Stimulated activated CD8-positive, alpha-beta memory T cell treated with anti-CD3 and anti-CD28 coated beads, Interleukin-7, amount 100 ng/mL, for 1 hour (primary cell): ENCODE measurements at regions not wholly inside any gene's neighbourhood (a gene's known extent, or its start where the extent isn't known, plus 50 kb on each side); places are given as distances from the start of the nearest gene placed in this dataset.
"Not testable (repeated sequence)": the region's sequence is repeated elsewhere in the genome, so short reads cannot be mapped to it uniquely, and the experiment has no call there.

Experiments
- DNase-seq, 2 donors: peaks; one replicate each; pipeline ENCODE4 v3.0.0-alpha.2; 2020; ENCODE audit warnings: low read depth in 2 of 2

DNA sequence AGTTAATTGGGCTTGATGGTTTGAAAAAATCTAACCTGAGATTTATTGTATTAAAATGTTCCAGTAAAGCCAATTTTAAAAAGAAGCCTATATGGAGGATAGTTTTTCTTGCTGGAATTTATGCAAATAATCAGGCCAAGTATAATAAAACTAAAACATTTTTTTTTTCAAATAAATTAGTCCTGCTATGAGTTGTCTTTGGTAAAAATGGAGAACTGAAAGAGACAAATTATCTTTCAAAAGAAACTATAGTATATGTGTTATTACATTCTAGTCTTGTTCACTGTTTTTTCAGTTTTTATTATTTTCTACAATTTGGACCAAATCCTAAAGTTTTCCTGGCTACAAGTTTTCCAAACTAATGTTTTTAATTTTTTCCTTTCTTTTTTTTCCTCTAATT is 468.9 kb downstream of the UQCRFS1 start:
- DNase-seq, result no peak

DNA sequence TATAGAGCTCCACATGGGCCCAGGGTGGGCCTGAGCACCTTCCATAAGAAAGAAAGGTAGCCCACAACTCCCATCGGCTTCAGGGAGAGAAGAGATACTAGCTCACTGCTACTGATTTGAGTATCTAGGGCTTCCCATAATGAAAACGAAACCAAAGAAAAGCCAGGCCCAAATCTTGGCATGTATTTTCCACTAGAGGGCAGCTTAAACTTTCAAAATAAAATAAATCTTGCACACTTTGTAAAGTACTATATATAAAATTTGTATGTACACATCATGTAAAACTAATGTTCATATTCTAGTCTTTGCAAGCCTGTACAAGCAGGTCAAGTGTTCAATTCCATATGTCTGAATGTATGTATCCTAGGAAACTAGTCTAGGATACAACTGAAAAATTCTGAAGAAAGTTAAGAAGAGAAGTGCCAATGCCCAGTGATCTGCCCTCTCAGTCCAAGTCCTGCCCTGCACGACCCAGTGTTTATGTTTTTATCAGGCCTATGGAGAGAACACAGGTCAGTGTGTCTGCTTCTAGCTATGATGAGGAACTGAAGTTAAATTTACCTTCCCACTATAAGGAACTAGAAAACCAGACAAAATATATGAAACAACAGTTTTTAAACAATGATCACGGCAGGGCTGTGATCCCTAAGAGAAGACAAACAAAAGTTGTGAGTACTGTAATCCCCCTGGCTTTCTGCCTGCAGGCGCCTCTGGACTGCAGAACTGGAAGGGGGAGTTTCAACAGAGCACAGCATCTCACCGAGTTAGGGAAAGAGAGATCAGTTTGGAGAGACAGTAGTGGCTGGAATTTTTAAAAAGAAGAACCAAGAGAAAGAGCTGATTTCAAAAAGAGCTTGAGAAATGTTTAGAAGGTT is 475.7 kb downstream of the UQCRFS1 start:
- DNase-seq, result no peak

DNA sequence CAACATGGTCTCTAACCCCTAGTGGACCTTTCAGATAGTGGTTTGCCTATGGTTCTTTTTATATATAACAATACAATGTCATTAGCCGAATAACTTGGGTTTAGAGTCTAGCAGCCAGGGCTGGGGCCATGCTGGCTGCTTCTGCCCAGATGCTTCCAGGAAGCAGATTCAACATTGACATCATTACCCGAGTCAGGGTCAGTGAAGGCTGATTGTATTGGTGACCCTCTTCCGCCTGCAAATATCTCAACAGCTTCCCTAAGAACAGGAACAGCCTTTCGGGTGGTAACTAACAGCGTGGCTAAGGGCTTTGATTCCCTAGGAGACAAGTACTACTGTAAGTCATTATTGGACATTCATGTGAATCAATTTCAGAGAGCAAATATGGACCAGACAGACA is 476.4 kb downstream of the UQCRFS1 start:
- no peak for DNase-seq

DNA sequence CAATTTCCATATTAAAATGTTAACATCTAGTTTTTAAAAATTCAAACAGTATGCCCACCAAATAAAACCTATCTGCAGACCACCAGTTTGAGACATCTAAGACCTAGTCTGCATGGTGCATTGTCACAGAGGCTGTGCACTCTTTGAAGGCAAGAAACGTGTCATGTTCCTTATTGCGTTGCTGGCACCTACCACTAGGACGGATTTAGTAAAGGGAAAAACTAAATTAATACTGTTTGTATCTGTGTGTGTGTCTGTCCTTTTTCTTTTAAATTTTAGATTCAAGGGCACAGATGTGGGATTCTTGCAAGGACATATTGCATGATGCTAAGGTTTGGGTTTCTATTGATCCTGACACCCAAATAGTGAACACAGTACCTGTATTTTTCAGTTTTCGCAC is 481.4 kb downstream of the UQCRFS1 start:
- DNase-seq, result no peak

DNA sequence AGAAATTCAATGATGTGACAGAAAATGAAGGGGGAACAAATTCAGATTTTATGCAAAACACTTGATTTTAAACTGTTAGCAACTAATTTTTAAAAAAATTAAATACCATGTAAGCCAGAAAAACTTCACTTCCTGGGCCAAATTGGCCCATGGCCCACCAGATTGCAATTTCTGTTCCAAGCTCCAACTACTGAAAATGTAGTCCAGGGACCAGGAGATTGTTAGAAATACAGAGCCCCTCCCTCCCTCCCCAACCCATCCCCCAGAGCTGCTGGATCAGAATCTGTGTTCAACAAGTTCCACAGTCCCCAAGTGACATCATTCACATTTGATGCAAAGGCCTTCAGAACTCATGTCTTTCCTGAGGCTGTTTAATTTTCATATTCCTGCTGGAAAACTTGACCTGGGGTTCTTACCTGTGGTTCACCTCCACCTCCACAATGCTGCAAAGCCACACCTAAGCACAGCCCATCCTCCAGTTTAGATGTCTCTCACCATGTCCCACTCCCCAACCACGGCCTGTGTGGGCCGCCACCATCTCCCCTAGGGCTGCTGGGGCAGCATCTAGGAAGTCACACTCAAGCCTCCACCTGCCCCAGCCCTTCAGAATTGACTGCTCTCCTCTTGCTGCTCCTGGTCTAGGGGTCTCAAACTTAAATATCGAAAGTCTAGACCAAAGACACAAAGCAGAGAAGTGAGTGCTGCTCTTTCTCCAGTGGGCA is 482.0 kb downstream of the UQCRFS1 start:
- no peak for DNase-seq

DNA sequence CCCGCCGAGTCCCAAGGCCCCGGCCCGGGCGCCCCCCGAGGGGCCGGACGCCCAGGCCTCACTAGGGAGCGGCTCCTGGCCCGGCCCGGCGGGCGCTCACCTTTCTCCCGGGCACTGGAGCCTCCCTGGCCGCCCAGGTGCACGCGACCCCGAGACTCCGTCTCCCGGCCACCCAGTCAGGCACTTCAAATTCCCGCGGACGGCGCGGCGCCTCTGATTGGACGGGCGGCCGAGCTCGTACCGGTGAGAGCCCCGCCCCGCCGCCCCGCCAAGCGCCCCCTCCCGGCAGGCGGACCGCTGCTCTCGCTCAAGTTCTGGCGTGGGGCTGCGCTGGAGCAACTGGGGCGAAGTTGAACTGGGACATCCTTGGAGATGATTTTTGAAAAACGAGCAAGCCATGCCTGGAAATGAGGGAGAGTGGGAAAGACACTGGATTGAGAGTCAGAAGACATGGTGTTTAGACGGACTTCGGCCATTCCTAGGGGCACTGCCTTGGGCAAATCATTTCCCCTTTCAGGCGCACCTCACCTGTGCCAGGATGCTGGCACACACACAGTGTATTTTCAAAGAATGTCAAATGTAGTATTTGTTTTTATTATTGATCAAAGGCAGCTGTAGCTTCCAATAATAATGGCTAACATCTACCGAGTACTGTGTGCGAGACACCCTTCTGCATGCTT is 485.3 kb downstream of the UQCRFS1 start:
- DNase-seq, result no peak

DNA sequence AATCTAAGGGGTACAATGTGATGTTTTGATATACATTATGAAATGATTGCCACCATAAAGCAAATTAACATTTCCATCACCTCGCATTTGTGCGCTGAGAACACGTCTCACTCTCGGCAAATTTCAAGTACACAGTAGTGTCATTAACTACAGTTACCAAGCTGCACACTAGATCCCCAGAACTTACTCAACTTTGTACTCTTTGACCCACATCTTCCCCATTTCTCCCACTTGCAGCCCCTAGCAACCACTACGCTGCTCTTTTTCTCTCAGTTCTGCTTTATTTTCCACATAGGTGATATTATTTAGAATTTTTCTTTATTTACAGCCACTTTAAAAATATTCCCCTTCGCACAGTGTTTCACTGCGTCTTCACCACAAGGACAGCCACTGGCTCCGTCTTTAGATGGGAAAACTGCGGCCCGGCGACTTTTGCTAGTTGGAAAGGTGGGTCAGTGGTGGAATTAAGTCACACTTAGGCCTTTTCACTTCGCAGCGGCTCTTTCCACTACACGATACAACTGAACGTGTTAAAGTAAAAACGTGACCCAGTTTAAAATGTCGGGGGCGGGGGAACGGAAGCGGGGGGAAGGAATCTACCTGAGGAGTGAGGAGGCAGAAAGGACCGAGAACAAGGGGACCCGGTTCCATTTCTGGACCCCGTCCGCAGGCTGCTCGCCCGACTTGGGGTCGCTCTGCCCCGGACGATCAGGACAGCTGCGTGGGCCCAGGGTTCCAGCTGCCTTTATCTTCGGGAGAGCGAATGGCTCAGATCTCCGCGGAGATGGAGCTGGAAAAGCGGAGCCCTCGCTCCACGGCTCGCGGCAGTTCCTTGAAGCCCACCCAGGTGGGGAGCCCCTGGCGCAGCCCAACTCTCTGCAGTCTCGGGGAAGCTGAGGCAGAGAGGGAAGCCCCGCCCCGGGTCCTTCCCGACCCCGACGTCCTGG is 486.1 kb downstream of the UQCRFS1 start:
- no peak for DNase-seq

DNA sequence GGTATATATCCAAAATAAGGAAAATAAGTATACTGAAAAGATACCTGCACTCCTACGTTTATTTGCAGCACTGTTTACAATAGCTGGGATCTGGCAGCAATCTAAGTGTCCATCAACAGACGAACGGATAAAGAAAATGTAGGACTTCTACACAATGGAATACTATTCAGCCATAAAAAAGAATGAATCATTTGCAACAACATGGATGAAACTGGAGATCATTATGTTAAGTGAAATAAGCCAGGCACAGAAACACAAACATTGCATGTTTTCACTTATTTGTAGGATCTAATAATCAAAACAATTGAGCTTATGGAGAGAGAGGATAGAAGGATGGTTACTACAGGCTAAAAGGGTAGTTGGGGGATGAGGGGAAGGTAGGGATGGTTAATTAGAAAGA is 494.0 kb downstream of the UQCRFS1 start:
- no peak for DNase-seq

DNA sequence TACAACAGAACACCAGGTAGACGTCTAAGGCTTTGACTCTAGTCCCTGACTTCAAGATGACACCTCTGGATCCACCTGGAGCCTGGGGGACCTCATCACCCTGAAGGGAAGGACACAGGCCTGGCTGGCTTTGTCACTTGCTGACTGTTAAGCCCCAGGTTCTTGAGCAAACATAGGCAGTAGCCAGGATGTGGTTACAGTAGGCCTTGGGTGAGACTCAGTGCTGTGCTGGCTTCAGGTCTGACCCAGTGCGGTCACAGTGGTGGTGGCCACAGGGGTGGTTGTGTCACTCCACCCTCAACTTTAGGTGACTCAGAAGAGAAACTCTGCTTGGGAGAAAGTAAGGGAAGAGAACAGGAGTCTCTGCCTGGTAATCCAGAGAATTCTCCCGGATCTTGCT is 497.8 kb downstream of the UQCRFS1 start:
- DNase-seq, result peak in 1 of 2 donors; percentile 2

DNA sequence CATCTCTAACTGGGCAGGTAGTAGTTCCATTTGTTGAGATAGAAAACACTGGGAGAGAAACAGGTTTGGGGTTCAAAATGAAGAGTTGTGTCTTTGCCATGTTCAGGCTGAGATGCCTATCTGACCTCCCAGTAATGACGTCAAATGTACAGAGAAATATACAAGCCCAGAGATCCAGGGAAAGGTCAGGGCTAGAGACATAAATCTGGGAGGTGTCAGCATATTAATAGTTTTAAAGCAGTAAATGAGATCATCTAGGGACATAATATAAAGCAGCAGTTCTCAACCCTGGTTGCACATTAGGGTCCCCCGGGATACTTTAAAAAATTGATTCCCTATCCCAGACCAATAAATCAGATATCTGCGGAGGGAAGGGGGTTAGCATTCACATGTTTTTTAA is 501.5 kb downstream of the UQCRFS1 start:
- no peak for DNase-seq

DNA sequence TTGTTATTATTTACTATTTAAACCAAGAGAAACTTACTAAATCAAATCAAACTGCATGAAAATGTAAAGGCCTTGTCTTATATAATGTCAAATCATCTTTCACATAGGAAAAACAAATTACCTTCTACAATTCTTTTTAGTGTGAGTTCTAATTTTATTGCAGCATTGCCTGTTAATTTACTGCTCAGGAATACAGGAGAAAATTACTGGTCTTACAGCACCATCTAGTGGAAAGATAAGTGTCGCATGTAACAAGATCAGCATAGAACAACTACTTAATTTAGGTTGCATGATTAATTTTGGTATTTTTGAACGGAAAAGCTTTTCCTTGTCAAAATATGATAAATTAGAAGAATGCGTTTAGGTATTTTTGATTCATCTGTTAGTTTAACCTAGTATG is 502.7 kb downstream of the UQCRFS1 start:
- DNase-seq, result no peak

DNA sequence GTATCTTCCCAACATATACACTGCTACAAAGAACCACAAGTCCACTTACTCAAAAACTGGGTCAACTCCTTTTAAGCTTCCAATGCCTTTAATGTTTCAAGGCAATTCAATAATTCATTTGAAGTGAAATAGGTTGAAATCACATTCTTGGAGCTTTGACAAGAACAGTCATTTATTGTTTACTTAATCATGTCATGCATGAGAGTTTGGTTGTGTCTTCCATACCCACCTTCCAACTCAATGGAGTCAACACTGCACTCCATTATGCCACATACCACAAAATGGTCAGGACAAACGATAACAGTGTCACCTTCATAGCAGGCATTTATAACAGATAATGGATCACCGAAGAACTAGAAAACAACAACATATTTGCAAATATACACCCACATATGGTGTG is 506.3 kb downstream of the UQCRFS1 start:
- DNase-seq, result no peak

DNA sequence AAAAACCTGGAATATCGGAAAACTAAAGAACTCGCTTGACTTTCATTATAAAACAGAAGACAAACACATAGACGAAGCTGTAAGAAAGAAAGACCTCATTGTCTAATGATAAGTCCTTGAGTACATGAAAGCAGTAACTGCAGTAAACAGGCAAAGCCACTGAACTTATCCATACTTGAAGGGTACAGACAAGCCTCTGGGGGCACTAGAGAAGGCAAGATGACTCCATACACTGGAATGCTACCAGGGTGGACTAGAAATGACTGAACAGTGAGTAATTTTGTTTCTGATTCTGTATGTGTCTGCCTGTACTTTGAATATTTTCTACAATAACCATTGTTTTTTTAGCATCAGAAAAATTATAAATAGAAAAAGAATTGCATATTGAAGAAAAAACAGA is 507.9 kb downstream of the UQCRFS1 start:
- DNase-seq, result no peak

DNA sequence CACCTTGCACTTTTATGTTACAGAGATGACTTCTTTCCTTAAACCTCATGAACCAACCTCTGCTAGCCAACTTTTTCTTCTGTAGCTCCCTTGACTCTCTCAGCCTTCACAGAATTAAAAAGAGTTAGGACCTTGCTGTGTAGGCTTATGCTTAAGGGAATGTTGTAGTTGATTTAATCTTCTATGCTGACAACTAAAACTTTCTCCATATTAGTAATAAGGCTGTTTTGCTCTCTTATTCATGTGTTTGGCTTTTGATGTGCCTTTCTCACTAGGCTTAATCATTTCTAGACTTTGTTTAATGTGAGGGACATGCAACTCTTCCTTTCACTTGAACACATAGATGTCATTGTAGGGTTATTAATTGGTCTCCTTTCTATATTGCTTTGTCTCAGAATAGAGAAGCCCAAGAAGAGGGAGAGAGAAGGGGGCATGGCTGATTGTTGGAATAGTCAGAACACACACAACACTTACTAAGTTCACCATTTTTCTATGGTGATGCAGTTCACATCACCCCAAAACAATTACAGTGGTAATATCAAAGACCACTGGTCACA is 509.5 kb downstream of the UQCRFS1 start:
- no peak for DNase-seq

DNA sequence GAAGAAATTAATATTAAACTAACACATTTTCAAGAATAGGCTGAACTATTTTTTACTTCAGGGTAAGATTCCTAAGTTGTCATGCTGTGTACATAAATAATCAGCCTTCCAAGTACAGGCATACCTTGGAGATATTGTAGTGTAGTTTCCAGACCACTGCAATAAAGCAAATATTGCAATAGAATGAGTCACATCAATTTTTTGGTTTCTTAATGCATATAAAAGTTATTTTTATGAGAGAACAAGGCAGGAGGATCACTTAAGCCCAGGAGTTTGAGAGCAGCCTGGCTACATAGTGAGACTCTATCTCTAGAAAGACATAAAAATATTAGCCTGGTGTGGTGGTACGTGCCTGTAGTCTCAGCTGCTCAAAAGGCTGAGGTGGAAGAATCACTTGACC is 511.5 kb downstream of the UQCRFS1 start:
- DNase-seq, result no peak

DNA sequence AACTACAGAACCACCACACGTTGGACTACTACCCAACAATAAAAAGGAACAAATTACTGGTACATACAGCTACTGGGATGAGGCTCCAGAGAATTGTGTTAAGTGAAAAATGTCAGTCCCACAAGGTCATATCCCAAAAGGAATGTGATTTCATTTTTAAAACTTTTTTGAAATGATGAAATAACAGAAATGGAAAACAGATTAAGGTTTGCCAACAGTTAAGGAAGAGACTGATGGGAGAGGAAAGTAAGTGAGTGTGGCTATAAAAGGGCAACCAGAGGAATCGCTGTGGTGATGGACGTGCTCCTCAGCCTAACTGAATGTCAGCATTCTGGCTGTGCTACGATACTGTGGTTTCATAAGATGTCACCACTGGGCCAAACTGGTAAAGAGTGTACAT is 512.8 kb downstream of the UQCRFS1 start:
- no peak for DNase-seq

DNA sequence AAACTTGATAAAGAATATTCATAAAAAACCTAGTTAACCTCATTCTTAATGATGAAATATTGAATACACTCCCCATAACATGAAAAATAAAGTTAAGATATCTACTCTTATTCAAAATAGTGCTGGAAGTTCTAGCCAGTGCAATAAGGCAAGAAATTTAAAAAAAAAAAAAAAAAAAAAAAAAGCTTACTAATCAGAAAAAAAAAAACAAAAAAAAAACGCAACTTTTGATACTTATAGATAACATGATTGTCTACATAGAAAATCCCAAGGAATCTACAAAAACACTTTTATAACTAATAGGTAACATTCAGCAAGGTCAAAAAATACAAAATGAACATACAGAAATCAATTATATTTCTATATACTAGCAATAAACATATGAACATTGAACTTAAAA is 515.6 kb downstream of the UQCRFS1 start:
- no peak for DNase-seq

DNA sequence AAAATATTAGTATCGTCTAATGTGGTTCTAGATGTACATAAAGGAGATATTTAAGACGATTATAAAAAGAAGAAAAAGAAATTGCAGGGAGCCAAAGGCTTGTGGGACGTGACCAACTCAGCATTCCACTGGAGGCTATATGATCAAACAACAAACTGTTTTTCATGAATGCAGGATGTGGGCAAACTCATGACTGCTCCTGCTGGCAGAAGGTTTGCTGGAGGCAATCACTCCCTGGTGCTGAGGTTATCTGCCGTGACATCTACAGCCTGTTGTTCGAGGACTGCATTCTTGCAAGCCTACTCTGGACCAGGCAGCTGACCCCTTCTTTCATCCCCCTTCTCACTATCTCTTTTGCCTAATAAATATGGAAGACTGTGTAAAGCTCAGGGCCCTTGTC is 518.1 kb downstream of the UQCRFS1 start:
- no peak for DNase-seq

DNA sequence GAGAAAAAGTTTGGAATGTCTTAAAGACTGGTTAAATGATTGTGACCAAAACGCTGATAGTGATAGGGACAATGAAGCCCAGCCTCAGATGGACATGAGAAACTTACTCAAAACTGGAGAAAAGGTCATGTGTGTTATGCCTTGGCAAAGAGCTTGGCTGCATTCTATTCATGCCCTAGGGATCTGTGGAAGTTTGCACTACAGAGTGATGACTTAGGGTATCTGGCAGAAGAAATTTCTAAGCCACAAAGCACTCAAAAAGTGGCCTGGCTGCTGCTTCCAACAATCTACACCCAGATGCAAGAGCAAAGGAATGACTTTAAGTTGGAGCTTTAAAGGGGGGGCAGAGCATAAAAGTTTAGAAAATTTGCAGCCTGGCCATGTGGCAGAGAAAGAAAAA is 521.3 kb downstream of the UQCRFS1 start:
- no peak for DNase-seq

DNA sequence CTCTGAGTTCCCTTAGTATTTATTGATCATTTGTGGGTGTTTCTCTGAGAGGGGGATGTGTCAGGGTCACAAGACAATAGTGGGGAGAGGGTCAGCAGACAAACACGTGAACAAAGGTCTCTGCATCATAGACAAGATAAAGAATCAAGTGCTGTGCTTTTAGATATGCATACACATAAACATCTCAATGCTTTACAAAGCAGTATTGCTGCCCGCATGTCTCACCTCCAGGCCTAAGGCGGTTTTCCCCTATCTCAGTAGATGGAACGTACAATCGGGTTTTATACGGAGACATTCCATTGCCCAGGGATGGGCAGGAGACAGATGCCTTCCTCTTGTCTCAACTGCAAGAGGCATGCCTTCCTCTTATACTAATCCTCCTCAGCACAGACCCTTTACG is 523.5 kb downstream of the UQCRFS1 start:
- not testable (repeated sequence) for DNase-seq

DNA sequence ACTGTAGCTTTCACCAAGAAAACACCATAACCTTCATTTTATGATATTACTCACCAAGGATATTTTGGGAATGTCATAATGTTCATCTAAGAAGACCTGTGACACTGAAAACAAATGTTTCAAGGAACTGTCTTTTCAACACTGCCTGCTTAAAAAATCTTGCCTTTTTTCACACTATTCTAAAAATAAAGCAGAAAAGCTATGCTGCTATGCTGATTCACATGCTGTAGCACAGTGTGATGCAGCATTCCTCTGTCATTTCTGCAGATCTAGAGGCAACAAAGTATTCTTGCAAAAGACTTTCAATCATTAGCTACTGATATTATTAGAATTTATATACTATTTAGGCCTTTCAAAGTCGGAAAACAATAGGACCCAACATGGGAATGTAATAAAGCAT is 525.7 kb downstream of the UQCRFS1 start:
- DNase-seq, result no peak
